ENCODE measurements at regions not wholly inside any gene's neighbourhood (a gene's known extent, or its start where the extent isn't known, plus 50 kb on each side); places are given as distances from the start of the nearest gene placed in this dataset.
"Not testable (repeated sequence)": the region's sequence is repeated elsewhere in the genome, so short reads cannot be mapped to it uniquely, and the experiment has no call there.

DNA sequence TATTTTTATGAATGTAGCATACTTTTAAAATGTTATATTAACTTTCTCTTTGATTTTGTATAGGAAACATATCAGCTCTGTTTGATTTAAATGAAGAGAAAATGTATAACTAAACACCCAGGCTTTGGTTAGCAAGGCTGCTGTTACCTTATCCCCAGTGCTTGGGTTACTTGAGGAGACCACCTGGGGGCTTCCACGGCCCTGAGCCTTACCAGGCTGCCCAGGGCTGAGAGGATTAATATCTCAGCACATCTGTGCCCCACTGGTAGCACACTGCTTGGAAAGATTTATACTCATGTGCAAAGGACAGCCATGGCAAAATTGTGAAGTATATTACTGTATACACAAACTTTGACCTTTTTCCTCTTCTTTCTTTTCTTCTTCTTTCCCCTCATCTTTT, 752.9 kb downstream of the RAPGEF2 start:
- DNase-seq (ENCODE audit: low spot score) = no peak

DNA sequence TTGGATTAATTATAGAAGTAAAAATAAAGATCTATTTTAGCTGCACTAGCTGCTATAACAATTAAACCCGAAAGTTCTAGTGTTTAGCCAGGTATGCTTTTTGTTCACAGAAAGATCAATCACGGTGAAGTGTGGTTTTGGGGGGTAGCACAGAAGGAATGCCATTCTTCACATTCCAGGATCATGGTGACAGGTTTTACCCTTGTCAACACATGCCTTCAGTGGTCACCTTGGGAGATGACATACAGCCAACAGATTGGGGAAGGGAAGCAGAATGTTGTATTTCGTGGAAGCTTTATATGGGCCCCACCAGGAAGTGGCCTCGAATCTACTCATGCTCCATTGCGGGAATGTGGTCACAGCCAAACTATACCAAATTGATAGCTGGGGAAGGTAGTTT, 753.6 kb downstream of the RAPGEF2 start:
- peak; percentile 13 for DNase-seq (ENCODE audit: low spot score)

GRCh38 chr4:159859656-159860148, 756.8 kb downstream of the RAPGEF2 start:
- DNase-seq (ENCODE audit: low spot score) = no peak

DNA sequence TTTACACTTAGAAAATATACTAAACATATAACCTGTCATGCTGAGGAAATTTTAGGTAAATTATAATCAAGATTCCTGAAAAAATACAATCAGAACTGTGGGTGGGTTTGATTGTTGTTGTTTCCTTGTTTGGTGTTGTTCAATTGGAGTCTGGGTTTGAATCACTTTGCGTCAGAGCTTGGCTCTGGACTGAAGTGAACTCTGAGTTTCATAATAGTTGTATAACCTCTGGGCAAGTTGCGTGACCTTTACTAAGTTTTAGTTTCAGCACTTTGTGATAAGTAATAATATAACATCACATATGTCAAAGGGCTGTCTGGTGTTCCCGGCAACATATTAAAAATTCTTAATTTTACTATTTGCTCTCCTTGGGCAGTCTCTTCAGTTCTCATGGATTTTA, 758.1 kb downstream of the RAPGEF2 start:
- no peak for DNase-seq (ENCODE audit: low spot score)

GRCh38 chr4:159864337-159864736, 761.5 kb downstream of the RAPGEF2 start:
- DNase-seq (ENCODE audit: low spot score) = no peak

DNA sequence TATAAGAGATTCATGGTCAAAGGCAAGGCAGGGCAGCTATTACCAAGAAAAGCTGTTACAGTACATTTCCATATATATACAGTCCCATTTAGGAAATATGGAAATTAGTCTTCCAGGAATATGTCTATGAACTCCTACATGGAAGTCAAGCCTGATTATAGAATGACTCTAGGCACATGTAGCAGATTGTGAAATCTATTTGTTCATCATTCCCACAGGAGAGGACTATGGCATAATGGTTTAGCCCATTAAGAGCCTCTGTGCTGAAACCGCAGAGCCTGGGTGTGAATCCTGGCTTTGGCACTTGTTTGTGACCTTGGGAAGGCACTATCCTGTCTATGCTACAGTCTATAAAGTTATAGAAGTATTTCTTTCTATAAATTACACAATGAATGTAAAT, 764.8 kb downstream of the RAPGEF2 start:
- no peak for DNase-seq (ENCODE audit: low spot score)

- not testable (repeated sequence) for DNase-seq (ENCODE audit: low spot score)
Observed at GRCh38 chr4:159868936-159869335, 766.1 kb downstream of the RAPGEF2 start.

DNA sequence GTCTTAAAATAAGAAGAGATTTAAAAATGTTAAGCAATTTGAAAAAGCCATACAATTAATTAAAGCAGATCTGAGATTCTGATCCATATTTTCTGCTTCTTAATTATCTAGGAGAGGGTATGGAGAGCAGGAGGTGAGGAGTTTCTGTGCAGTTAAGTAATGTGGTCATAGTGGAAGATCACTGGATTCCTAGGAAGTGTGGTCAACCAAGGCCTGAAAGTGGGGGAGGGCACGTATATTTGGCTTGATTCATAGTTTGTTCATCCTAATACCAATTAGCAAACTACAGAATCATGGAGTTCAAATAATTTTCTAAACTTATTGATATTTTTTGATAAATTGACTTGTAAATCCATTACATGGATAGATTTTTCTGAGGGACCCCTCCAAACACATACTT, 768.3 kb downstream of the RAPGEF2 start:
- DNase-seq (ENCODE audit: low spot score) = no peak

DNA sequence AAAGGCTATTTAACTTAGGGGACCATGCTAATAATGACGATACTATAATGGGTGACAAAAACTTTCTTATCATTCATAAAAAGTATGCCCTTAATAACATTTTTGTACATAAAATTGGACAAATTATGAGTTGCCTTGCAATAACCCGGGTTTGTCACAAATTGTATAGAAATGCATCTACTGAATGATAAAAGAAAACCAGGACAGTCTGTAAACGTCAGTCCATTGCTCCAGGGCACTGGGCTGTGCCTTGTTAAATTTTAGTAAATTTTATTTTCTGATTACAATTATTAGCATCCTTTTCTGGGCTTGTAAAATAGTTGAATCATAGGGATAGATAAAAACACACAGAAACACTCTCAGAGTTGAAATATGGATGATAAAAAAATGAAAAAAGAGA, 778.3 kb downstream of the RAPGEF2 start:
- DNase-seq (ENCODE audit: low spot score) = no peak

DNA sequence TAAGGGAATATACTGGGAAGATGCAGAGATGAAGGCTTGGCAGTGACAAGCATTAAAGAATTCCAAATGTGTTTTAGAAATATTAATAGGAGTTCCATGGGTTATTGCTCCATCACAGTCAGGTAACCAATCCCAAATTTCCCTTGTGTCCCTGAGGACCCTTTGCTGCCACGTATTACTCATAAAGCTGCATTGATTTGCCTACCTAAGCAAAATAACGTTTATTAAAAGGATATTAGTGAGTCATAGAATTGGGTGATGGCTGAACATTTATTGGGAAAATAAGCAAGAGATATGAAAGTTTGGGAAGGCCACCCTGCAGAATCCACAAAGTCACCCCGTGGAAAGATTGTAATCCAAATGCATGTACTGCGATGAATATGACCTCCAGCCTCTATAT, 782.1 kb downstream of the RAPGEF2 start:
- DNase-seq (ENCODE audit: low spot score) = no peak

- DNase-seq (ENCODE audit: low spot score) = no peak
Observed at GRCh38 chr4:159899596-159899995, 796.7 kb downstream of the RAPGEF2 start.

DNA sequence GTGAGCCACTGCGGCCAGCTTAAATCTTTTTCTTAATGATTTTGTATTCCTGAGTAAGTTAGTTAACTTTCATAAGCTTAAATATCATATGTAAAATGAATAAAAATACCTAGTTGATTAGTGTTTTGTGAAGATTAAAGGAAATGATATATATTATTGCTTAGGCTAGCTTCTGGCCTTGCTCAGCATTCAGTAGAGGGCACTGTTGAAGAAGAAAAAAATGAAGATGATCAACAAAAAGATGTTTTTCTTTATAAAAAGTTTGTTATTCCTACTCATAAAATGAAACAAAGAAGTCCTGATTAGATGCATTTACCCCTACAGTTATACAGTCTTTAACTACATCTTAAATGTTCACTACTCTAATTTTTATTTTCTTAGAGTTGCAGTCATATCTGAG, 797.7 kb downstream of the RAPGEF2 start:
- DNase-seq (ENCODE audit: low spot score) = no peak

- DNase-seq (ENCODE audit: low spot score) = no peak
Observed at GRCh38 chr4:159902648-159903047, 799.8 kb downstream of the RAPGEF2 start.

GRCh38 chr4:159904906-159905305, 802.0 kb downstream of the RAPGEF2 start:
- no peak for DNase-seq (ENCODE audit: low spot score)

- DNase-seq (ENCODE audit: low spot score) = no peak
Observed at GRCh38 chr4:159906051-159906450, 803.2 kb downstream of the RAPGEF2 start.

DNA sequence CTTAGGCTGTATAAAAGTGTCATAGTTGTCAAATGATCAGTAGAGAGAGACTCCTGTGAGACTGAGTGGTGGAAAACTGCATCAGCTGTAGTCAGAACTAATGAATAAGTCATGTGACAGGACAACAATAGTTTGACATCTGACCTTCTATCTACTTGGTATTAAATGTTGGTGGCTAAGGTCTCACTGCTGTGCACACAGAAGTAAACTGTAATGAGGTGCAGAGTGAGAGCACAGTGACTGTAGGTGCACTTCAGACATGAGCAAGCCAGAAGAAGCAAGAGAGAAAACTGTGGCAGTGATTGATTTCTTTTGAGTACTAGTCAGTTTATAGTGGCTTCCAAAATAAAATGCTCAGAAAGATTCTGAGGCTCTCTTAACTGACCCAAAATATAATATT, 803.6 kb downstream of the RAPGEF2 start:
- DNase-seq (ENCODE audit: low spot score) = no peak

GRCh38 chr4:159910721-159911120, 807.8 kb downstream of the RAPGEF2 start:
- DNase-seq (ENCODE audit: low spot score) = no peak

- DNase-seq (ENCODE audit: low spot score) = no peak
Observed at GRCh38 chr4:159922119-159922518, 819.2 kb downstream of the RAPGEF2 start.

- DNase-seq (ENCODE audit: low spot score) = no peak
Observed at GRCh38 chr4:159925770-159926169, 822.9 kb downstream of the RAPGEF2 start.

GRCh38 chr4:159926871-159927270, 824.0 kb downstream of the RAPGEF2 start:
- DNase-seq (ENCODE audit: low spot score) = no peak

DNA sequence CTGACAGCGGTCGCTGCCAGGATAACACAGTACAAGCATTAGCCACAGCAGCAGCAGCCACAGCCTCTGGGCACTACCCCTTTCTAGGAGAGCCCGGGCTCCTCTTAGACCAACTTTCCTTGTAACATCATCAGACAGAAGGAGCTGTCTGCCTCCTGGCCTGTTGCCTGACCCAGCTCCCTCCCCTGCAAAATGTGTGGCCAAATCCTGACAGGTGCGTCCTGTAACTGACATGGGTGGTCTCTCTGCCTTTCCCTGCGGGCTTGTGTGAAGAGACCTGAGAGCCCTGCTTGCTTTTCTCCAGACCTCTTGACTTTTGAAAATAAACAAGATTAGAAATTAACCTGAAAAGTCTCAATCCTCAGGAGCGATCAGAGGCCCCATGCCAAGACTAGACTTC, 824.9 kb downstream of the RAPGEF2 start:
- no peak for DNase-seq (ENCODE audit: low spot score)

GRCh38 chr4:159934602-159935001, 831.7 kb downstream of the RAPGEF2 start:
- DNase-seq (ENCODE audit: low spot score) = not testable (repeated sequence)

DNA sequence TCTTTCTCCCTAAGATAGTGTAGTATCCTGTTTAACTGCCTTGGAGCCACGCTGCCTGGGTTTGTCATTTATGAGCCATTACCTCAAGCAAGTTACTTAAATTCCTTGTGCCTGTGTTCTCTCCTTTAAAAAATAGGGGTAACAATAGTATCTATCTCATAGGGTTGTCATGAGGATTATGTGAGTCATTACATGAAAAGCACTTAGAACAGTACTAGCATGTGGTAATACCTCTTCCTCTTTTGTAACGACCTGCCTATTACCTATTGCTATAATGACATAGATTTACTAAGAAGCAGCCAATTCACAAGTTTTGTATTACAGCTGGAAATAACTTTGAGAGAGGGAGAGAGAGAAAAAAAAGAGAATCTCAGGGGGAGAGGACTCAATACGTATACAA, 834.7 kb downstream of the RAPGEF2 start:
- no peak for DNase-seq (ENCODE audit: low spot score)

DNA sequence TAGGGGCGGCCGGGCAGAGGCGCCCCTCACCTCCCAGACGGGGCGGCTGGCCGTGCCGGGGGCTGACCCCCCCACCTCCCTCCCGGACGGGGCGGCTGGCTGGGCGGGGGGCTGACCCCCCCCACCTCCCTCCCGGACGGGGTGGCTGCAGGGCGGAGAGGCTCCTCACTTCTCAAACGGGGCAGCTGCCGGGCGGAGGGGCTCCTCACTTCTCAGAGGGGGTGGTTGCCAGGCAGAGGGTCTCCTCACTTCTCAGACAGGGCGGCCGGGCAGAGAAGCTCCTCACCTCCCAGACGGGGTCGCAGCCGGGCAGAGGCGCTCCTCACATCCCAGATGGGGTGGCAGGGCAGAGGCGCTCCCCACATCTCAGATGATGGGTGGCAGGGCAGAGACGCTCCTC, 836.8 kb downstream of the RAPGEF2 start:
- not testable (repeated sequence) for DNase-seq (ENCODE audit: low spot score)

- DNase-seq (ENCODE audit: low spot score) = no peak
Observed at GRCh38 chr4:159941076-159941475, 838.2 kb downstream of the RAPGEF2 start.
